NCI-H1417 treated with DMSO at 0.1 percent for 48 hours (cell line): ENCODE measurements at regions not wholly inside any gene's neighbourhood (a gene's known extent, or its start where the extent isn't known, plus 50 kb on each side); places are given as distances from the start of the nearest gene placed in this dataset.

Experiments used
- DNase-seq: peaks from one replicate; lab custom pipeline; 2025; lab: John Stamatoyannopoulos, UW

GRCh38 chr13:82370316-82370715, 1512.0 kb downstream of the SLITRK1 start:
- no peak for DNase-seq

GRCh38 chr13:82364525-82364924, 1517.7 kb downstream of the SLITRK1 start:
- no peak for DNase-seq

- DNase-seq = no peak
Observed at GRCh38 chr13:82358284-82358683, 1524.0 kb downstream of the SLITRK1 start.

GRCh38 chr13:82356667-82357410, 1525.4 kb downstream of the SLITRK1 start:
- no peak for DNase-seq

- DNase-seq = no peak
Observed at GRCh38 chr13:82344867-82345266, 1537.4 kb downstream of the SLITRK1 start.

- DNase-seq = no peak
Observed at GRCh38 chr13:82341116-82341515, 1541.2 kb downstream of the SLITRK1 start.

- no peak for DNase-seq
Observed at GRCh38 chr13:82330499-82330898, 1551.8 kb downstream of the SLITRK1 start.

GRCh38 chr13:82323101-82323500, 1559.2 kb downstream of the SLITRK1 start:
- DNase-seq = no peak

- no peak for DNase-seq
Observed at GRCh38 chr13:82305588-82305987, 1576.7 kb downstream of the SLITRK1 start.

- DNase-seq = peak; percentile 61
Observed at GRCh38 chr13:82298106-82298505, 1584.2 kb downstream of the SLITRK1 start.

GRCh38 chr13:82294226-82294625, 1588.0 kb downstream of the SLITRK1 start:
- no peak for DNase-seq

GRCh38 chr13:82292334-82292733, 1589.9 kb downstream of the SLITRK1 start:
- DNase-seq = no peak

- no peak for DNase-seq
Observed at GRCh38 chr13:82291852-82292251, 1590.4 kb downstream of the SLITRK1 start.

- DNase-seq = no peak
Observed at GRCh38 chr13:82275644-82276043, 1606.6 kb downstream of the SLITRK1 start.

- DNase-seq = no peak
Observed at GRCh38 chr13:82259284-82259683, 1623.0 kb downstream of the SLITRK1 start.

- no peak for DNase-seq
Observed at GRCh38 chr13:82257790-82258507, 1624.3 kb downstream of the SLITRK1 start.

GRCh38 chr13:82248762-82249161, 1633.5 kb downstream of the SLITRK1 start:
- no peak for DNase-seq

- no peak for DNase-seq
Observed at GRCh38 chr13:82245860-82246259, 1636.4 kb downstream of the SLITRK1 start.

- no peak for DNase-seq
Observed at GRCh38 chr13:82224806-82225205, 1657.5 kb downstream of the SLITRK1 start.

GRCh38 chr13:82221621-82222020, 1660.7 kb downstream of the SLITRK1 start:
- DNase-seq = no peak

GRCh38 chr13:82220641-82221040, 1661.6 kb downstream of the SLITRK1 start:
- no peak for DNase-seq

- no peak for DNase-seq
Observed at GRCh38 chr13:82216165-82216564, 1666.1 kb downstream of the SLITRK1 start.

GRCh38 chr13:82214341-82214740, 1667.9 kb downstream of the SLITRK1 start:
- DNase-seq = no peak

- DNase-seq = no peak
Observed at GRCh38 chr13:82206241-82206640, 1676.0 kb downstream of the SLITRK1 start.
